ENCODE measurements at regions not wholly inside any gene's neighbourhood (a gene's known extent, or its start where the extent isn't known, plus 50 kb on each side); places are given as distances from the start of the nearest gene placed in this dataset.

DNA sequence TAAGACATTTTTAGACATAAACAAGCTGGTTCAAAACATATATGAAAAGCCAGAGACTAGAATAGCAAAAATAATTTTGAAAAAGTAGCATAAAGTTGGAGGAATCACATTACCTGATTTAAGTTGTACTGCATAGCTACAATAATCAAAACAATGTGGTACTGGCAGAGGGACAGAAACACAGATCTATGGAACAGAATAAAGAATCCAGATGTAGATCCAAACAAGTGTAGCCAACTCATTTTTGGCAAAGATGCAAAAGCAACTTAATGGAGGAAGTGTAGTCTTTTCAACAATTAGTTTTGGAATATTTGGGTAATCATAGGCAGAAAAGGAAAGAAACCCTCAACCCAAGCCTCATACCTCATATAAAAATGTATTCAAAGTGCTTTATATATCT, 278.7 kb upstream of the ZNF521 start:
- TF ChIP-seq, protein P1, sequence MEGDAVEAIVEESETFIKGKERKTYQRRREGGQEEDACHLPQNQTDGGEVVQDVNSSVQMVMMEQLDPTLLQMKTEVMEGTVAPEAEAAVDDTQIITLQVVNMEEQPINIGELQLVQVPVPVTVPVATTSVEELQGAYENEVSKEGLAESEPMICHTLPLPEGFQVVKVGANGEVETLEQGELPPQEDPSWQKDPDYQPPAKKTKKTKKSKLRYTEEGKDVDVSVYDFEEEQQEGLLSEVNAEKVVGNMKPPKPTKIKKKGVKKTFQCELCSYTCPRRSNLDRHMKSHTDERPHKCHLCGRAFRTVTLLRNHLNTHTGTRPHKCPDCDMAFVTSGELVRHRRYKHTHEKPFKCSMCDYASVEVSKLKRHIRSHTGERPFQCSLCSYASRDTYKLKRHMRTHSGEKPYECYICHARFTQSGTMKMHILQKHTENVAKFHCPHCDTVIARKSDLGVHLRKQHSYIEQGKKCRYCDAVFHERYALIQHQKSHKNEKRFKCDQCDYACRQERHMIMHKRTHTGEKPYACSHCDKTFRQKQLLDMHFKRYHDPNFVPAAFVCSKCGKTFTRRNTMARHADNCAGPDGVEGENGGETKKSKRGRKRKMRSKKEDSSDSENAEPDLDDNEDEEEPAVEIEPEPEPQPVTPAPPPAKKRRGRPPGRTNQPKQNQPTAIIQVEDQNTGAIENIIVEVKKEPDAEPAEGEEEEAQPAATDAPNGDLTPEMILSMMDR (IDR thresholded peaks at IDR 0.05; ENCODE audit: control extremely low read depth, extremely low read depth, low read depth, missing control alignments): no peak
- DNase-seq (ENCODE audit: extremely low spot score): no peak
- ChIA-PET CTCF (no interaction called here), POLR2A (no interaction called here)

DNA sequence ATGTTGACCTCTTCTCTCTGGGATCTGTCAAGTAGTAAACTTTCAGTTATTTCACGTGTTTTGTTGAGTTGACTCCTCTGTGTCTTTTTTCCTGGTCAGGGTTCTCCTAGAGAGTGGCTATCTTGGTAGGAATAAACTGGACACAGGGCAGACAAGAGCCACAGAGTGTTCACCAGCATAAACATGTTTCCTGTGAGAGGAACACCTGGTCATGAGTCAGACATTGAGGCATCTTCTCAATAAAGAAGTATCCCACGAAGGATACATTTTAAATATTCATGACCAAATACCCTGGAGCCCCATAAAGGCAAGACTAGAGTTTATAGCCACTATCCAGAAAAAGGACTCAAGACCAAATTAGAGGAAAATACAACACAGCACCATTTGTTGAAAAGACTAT, 269.7 kb upstream of the ZNF521 start:
- DNase-seq (ENCODE audit: extremely low spot score): no peak
- CTCF ChIA-PET: no interaction called here

DNA sequence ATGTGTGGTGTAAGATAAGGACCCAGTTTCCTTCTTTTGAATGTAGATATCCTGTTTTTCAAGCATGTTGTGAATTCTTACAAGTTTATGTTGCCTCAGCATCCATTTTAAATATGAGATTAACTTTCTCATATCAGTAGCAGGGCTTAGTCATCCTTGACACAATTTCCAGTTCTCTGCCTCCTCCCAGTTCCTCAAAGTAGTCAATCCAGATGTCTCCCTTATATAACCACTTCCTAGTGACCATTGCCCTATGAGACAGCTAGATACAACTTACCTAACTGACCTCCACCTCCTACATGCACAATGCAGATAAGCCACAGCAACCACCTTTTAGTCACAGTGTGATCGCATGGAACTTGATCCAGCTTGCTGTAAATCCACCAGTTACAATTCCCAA, 269.2 kb upstream of the ZNF521 start:
- POLR2A ChIA-PET: no interaction called here
- no peak for DNase-seq (ENCODE audit: extremely low spot score)
- TF ChIP-seq, protein P1 (IDR thresholded peaks at IDR 0.05; ENCODE audit: control extremely low read depth, extremely low read depth, low read depth, missing control alignments): no peak
- CTCF ChIA-PET: no interaction called here

More for the DNA sequence above, 269.7 kb upstream of the ZNF521 start:
- POLR2A ChIA-PET: no interaction called here
- TF ChIP-seq, protein P1 (IDR thresholded peaks at IDR 0.05; ENCODE audit: control extremely low read depth, extremely low read depth, low read depth, missing control alignments): no peak

DNA sequence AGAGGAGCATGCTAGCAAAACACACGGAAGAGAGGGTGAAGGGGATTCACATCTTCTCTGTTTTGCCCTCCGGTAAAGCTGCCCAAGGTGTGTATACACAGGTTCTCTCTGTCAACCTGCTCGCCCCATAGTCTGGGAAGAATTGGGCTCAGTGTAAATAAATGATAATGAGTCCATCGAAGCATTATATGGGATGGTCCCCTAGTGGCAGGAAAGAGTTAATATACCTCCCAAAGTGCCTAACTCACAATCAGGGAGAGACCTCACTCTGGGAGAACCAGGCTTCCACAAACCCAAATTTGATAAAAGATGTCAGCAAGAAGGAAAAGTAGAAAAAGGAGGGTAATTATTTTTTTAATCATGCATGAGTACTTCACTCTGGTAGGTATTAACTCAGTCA, 262.2 kb upstream of the ZNF521 start:
- TF ChIP-seq, protein P1 (IDR thresholded peaks at IDR 0.05; ENCODE audit: control extremely low read depth, extremely low read depth, low read depth, missing control alignments): no peak
- DNase-seq (ENCODE audit: extremely low spot score): no peak
- ChIA-PET POLR2A (no interaction called here), CTCF (no interaction called here)

DNA sequence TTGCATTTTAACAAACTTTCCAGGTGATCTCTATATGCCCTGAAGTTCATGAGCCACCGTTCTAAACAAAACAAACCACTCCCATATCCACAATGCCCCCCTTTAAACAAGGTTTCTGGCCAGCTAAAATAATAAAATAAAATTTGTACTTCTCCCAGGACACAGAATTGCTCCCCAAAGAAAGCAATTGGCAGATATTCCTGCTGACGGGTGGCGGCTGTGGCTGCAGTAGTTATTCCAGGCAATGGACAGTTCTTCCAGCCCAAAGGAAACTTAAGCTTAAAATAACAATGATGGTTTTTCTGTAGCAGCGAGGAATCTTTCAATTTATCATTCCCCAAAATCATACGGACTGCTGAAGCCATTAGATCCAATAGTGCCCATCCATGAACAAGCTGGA, 260.5 kb upstream of the ZNF521 start:
- TF ChIP-seq, protein P1 (IDR thresholded peaks at IDR 0.05; ENCODE audit: control extremely low read depth, extremely low read depth, low read depth, missing control alignments): no peak
- ChIA-PET POLR2A (no interaction called here), CTCF (interaction anchor here (1.5 kb wide), 1 partner anchor 13 kb away, joined by 4 read pairs; no protein-coding TSS in a partner anchor)
- no peak for DNase-seq (ENCODE audit: extremely low spot score)

DNA sequence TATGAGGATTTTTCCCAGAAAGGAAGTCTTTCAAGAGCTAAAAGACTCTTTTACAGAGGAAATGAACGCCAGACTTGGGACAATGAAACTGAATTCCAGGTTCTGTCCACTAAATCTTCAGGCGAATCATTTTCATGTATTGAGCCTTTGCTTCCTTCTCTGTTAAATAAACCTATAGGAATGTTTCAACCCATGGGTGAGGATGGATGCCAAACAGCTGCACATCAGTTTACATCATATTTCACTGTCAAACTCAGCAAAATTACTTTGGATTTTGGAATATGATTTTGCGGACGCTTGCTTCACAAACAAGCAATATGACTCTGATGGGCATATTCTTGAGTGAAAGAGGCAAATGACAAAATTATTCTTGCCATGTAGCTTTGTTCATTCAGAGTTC, 256.1 kb upstream of the ZNF521 start:
- CTCF ChIA-PET: interaction anchor here (1.2 kb wide), 1 partner anchor 10 kb away, joined by 3 read pairs; no protein-coding TSS in a partner anchor
- POLR2A ChIA-PET: interaction anchor here (0.6 kb wide), 1 partner anchor 212 kb away, joined by 3 read pairs; no protein-coding TSS in a partner anchor
- DNase-seq (ENCODE audit: extremely low spot score): no peak
- TF ChIP-seq, protein P1 (IDR thresholded peaks at IDR 0.05; ENCODE audit: control extremely low read depth, extremely low read depth, low read depth, missing control alignments): no peak

Measured in GM10248 (cell line).